ENCODE measurements at regions not wholly inside any gene's neighbourhood (a gene's known extent, or its start where the extent isn't known, plus 50 kb on each side); places are given as distances from the start of the nearest gene placed in this dataset.

GRCh38 chr5:82356808-82357671 lies 78.9 kb upstream of the RPS23 start (continued):
- TF ChIP-seq, protein P1, sequence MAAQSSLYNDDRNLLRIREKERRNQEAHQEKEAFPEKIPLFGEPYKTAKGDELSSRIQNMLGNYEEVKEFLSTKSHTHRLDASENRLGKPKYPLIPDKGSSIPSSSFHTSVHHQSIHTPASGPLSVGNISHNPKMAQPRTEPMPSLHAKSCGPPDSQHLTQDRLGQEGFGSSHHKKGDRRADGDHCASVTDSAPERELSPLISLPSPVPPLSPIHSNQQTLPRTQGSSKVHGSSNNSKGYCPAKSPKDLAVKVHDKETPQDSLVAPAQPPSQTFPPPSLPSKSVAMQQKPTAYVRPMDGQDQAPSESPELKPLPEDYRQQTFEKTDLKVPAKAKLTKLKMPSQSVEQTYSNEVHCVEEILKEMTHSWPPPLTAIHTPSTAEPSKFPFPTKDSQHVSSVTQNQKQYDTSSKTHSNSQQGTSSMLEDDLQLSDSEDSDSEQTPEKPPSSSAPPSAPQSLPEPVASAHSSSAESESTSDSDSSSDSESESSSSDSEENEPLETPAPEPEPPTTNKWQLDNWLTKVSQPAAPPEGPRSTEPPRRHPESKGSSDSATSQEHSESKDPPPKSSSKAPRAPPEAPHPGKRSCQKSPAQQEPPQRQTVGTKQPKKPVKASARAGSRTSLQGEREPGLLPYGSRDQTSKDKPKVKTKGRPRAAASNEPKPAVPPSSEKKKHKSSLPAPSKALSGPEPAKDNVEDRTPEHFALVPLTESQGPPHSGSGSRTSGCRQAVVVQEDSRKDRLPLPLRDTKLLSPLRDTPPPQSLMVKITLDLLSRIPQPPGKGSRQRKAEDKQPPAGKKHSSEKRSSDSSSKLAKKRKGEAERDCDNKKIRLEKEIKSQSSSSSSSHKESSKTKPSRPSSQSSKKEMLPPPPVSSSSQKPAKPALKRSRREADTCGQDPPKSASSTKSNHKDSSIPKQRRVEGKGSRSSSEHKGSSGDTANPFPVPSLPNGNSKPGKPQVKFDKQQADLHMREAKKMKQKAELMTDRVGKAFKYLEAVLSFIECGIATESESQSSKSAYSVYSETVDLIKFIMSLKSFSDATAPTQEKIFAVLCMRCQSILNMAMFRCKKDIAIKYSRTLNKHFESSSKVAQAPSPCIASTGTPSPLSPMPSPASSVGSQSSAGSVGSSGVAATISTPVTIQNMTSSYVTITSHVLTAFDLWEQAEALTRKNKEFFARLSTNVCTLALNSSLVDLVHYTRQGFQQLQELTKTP (IDR thresholded peaks at IDR 0.05; ENCODE audit: low read depth in 1 of 2, partially characterized antibody in 2 of 2) = peak; percentile 25 to 73
- TF ChIP-seq, protein P2, sequence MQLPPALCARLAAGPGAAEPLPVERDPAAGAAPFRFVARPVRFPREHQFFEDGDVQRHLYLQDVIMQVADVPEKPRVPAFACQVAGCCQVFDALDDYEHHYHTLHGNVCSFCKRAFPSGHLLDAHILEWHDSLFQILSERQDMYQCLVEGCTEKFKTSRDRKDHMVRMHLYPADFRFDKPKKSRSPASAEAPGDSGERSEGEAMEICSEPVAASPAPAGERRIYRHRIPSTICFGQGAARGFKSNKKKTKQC (CRISPR knock-in tag; IDR thresholded peaks at IDR 0.05) = peak; percentile 67; the same call in 1 of the 2 replicates
- TF ChIP-seq, protein P3, sequence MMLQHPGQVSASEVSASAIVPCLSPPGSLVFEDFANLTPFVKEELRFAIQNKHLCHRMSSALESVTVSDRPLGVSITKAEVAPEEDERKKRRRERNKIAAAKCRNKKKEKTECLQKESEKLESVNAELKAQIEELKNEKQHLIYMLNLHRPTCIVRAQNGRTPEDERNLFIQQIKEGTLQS (IDR thresholded peaks at IDR 0.05) = peak; percentile 76
- TF ChIP-seq, protein P3 (CRISPR knock-in tag; conservative IDR thresholded peaks at IDR 0.05) = 0 out of 2 replicates have a peak, but pooled peaks have one; percentile 72
- TF ChIP-seq CCNT2 (IDR thresholded peaks at IDR 0.05; ENCODE audit: borderline replicate concordance, extremely low read depth, insufficient read length, low read depth, low read length) (peak; percentile 22), ZEB2 (IDR thresholded peaks at IDR 0.05) (peak; percentile 94), TOE1 (IDR thresholded peaks at IDR 0.05; ENCODE audit: borderline replicate concordance) (peak; percentile 35; the same call in 1 of the 2 replicates), TOE1 (CRISPR knock-in tag; IDR thresholded peaks at IDR 0.05; ENCODE audit: borderline replicate concordance, low read depth) (no peak), RREB1 (CRISPR knock-in tag; IDR thresholded peaks at IDR 0.05) (0 out of 2 replicates have a peak, but pooled peaks have one; percentile 40), CBX5 (IDR thresholded peaks at IDR 0.05; ENCODE audit: borderline replicate concordance, low read depth) (peak; percentile 65; the same call in 1 of the 2 replicates), OTX1 (CRISPR knock-in tag; IDR thresholded peaks at IDR 0.05) (no peak)
